ENCODE measurements at regions not wholly inside any gene's neighbourhood (a gene's known extent, or its start where the extent isn't known, plus 50 kb on each side); places are given as distances from the start of the nearest gene placed in this dataset.
"Not testable (repeated sequence)": the region's sequence is repeated elsewhere in the genome, so short reads cannot be mapped to it uniquely, and the experiment has no call there.

DNA sequence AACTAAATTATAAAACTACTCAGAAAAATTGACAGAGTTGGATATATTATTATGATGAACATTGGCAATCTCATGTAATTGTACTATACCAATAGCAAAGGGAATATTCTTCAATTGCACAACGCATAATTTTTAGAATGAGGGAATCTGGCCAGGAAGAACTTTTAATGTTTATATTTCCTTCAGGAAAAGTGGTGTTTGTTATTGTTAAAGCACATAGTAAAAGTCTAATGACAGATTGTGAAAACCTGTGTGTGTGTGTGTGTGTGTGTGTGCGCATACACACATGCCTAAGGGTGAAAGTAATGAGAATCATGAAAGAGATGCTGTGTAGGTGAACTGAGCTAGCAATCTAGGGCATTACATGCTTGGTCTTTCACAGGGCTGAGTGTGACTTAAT lies 877.7 kb downstream of the SLC6A15 start:
- no peak for DNase-seq
- no peaks in the 10 kb centered on the region for H3K4me1 ChIP-seq
- intact Hi-C loops (cut with DNase I; ENCODE audit: low total_unique reads), result no loop called here
- no peaks in the 10 kb centered on the region for H3K36me3 ChIP-seq (ENCODE audit: low read depth, missing control alignments)
- no peak overlapping the region for H3K4me3 ChIP-seq
- TF ChIP-seq, protein P1, sequence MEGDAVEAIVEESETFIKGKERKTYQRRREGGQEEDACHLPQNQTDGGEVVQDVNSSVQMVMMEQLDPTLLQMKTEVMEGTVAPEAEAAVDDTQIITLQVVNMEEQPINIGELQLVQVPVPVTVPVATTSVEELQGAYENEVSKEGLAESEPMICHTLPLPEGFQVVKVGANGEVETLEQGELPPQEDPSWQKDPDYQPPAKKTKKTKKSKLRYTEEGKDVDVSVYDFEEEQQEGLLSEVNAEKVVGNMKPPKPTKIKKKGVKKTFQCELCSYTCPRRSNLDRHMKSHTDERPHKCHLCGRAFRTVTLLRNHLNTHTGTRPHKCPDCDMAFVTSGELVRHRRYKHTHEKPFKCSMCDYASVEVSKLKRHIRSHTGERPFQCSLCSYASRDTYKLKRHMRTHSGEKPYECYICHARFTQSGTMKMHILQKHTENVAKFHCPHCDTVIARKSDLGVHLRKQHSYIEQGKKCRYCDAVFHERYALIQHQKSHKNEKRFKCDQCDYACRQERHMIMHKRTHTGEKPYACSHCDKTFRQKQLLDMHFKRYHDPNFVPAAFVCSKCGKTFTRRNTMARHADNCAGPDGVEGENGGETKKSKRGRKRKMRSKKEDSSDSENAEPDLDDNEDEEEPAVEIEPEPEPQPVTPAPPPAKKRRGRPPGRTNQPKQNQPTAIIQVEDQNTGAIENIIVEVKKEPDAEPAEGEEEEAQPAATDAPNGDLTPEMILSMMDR (IDR thresholded peaks at IDR 0.05), result no peak
- TF ChIP-seq POLR2A (IDR thresholded peaks at IDR 0.05), result no peak
- no peaks in the 10 kb centered on the region for H3K9me3 ChIP-seq
- WGBS, 2 donors, result 38 to 40% methylated on average over 2 of the region's 2 CpGs
- no peak overlapping the region for H3K27ac ChIP-seq
- no peaks in the 10 kb centered on the region for H3K27me3 ChIP-seq

DNA sequence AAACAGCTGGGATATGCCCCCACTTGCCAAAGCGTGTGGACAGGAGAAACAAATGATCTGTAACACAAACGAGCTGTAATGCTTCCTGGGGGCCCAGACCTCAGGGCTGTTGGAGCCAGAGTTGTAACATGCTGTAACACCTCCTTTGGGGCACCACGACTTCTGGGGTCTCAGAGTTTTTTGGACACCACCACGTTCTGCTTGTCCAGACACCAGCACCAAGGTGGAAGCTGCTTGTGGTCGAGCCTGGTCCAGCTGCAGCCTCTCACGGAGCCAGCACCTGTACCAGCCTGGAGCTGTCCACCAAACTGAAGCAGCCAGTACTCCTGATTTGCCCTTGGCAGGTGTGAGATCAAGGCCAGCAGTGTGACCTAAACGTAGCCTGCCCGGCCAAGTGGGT lies 879.4 kb downstream of the SLC6A15 start:
- Histone ChIP-seq H3K4me3 (no peak overlapping the region), H3K36me3 (ENCODE audit: low read depth, missing control alignments) (no peaks in the 10 kb centered on the region), H3K27ac (no peak overlapping the region), H3K27me3 (no peaks in the 10 kb centered on the region), H3K9me3 (no peaks in the 10 kb centered on the region), H3K4me1 (no peaks in the 10 kb centered on the region)
- no peak for DNase-seq
- TF ChIP-seq, protein P1 (IDR thresholded peaks at IDR 0.05), result no peak
- TF ChIP-seq POLR2A (IDR thresholded peaks at IDR 0.05), result no peak
- WGBS, 2 donors, result 75 to 77% methylated on average over 7 to 8 of the region's 8 CpGs
- intact Hi-C loops (cut with DNase I; ENCODE audit: low total_unique reads), result no loop called here

DNA sequence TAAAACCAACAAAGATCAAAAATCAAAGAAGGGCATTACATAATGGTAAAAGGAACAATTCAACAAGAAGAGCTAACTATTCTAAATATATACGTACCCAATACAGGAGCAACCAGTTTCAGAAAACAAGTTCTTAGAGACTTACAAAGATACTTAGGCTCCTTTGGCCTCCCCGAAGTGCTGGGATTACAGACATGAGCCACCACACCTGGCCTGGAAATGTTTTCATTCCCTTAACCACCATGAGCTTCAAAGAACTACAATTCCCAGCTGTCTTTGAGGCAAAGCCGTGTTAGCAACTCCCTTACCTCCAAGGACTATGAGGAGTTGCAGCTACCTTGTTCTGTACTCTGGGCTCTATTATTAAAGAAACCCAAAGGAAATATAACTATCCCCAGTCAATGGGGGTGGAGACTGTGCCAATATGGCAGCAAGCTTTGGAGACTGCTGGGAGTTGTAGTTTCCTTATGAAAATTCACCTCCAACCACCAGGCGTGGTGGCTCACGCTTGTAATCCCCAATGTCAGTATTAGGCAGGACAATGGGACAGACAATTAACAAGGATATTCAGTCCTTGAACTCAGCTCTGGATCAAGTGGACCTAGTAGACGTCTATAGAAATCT lies 893.9 kb downstream of the SLC6A15 start:
- H3K4me1 ChIP-seq; intact Hi-C loops (cut with DNase I; ENCODE audit: low total_unique reads); DNase-seq; H3K36me3 ChIP-seq (ENCODE audit: low read depth, missing control alignments); H3K4me3 ChIP-seq; H3K27me3 ChIP-seq; H3K27ac ChIP-seq; H3K9me3 ChIP-seq: not testable (repeated sequence)
- WGBS, 2 donors, result 75 to 83% methylated on average over 6 of the region's 6 CpGs

DNA sequence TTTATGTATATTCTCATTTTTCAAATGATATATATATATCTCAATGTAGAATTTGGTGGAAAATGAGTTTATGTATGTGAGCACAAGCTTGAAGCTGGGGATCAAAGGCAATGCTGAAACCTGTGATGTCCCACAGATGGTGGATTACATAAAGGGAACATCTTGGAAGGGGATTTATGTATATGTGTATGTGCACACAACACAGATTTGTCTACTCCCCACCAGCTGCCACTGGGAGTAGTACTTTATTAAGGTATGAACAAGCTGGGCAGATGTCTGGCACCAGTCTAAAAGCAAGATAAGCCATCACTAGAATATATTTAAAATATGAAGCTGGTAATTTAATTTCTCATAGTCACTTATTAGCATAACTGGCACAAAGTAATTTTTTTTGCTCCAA lies 895.6 kb downstream of the SLC6A15 start:
- H3K9me3 ChIP-seq, result no peaks in the 10 kb centered on the region
- no peak for TF ChIP-seq POLR2A (IDR thresholded peaks at IDR 0.05)
- TF ChIP-seq, protein P1 (IDR thresholded peaks at IDR 0.05), result no peak
- H3K4me3 ChIP-seq, result no peak overlapping the region
- intact Hi-C loops (cut with DNase I; ENCODE audit: low total_unique reads), result no loop called here
- no peak for DNase-seq
- no peaks in the 10 kb centered on the region for H3K4me1 ChIP-seq
- no peak overlapping the region for H3K27ac ChIP-seq
- H3K36me3 ChIP-seq (ENCODE audit: low read depth, missing control alignments), result no peaks in the 10 kb centered on the region
- H3K27me3 ChIP-seq, result no peaks in the 10 kb centered on the region

DNA sequence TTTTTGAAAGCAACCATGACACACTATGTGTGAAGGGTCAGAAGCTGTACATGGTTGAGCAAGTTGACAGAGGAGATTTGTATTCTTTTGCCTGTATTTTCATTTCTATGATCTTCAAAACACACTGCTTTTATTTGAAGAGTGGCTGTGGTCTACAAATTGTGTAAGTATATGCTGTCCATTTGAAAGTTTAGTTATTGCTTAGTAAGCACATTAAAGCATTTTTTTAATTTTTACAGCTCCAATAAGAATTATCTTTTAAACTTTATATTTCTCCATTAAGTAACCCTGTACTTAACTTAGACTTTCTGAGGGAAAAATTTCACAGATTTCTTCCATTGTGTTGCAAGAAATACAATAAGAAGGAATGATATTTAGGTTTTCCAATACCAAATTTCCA lies 915.2 kb downstream of the SLC6A15 start:
- no peak for DNase-seq
- no peaks in the 10 kb centered on the region for H3K36me3 ChIP-seq (ENCODE audit: low read depth, missing control alignments)
- no peak overlapping the region for H3K4me3 ChIP-seq
- no peaks in the 10 kb centered on the region for H3K4me1 ChIP-seq
- no peaks in the 10 kb centered on the region for H3K27me3 ChIP-seq
- no peak overlapping the region for H3K27ac ChIP-seq
- no peaks in the 10 kb centered on the region for H3K9me3 ChIP-seq
- TF ChIP-seq POLR2A (IDR thresholded peaks at IDR 0.05), result no peak
- TF ChIP-seq, protein P1 (IDR thresholded peaks at IDR 0.05), result no peak
- intact Hi-C loops (cut with DNase I; ENCODE audit: low total_unique reads), result no loop called here
